PC-9 (cell line): ENCODE measurements at regions not wholly inside any gene's neighbourhood (a gene's known extent, or its start where the extent isn't known, plus 50 kb on each side); places are given as distances from the start of the nearest gene placed in this dataset.

Experiments used
- BruUV-seq: library from RNA; stranded (reverse); fragments of 400-500 nt; replicated peaks from 2 replicates; lab custom pipeline; 2021; lab: Mats Ljungman, UMichigan
- CTCF ChIA-PET: fragments of 300-600 bp; sonication (Branson Sonifier 250); formaldehyde crosslinking; loops from one replicate; lab custom pipeline; 2022; ENCODE audit warnings: antibody characterized with exemption; lab: Charles Lee
- POLR2A ChIA-PET: fragments of 300-600 bp; sonication (Branson Sonifier 250); formaldehyde crosslinking; loops from one replicate; lab custom pipeline; 2022; ENCODE audit warnings: antibody characterized with exemption; ENCODE audit not compliant: unreplicated experiment; lab: Charles Lee
- DNase-seq, 2 experiments: peaks; one replicate each; pipeline versions ENCODE4 v3.0.0 to v3.0.0-alpha.2; 2015 to 2022; ENCODE audit warnings: mixed read lengths in 1 of 2
- H2AFZ ChIP-seq: fragments of 200-600 bp; sonication (generic); 2 replicates; pipeline ENCODE4 v1.8.1; 2017; ENCODE audit warnings: antibody characterized with exemption
- H3F3A ChIP-seq: fragments of 200-600 bp; sonication (generic); 2 replicates; pipeline ENCODE4 v1.8.1; 2017; ENCODE audit warnings: antibody characterized with exemption, mild to moderate bottlenecking, low read depth; ENCODE audit not compliant: insufficient read depth
- H3K27ac ChIP-seq: fragments of 200-600 bp; sonication (generic); 2 replicates; pipeline ENCODE4 v1.6.1; 2016; ENCODE audit warnings: mixed run types
- H3K27me3 ChIP-seq: fragments of 200-600 bp; sonication (generic); 2 replicates; pipeline ENCODE4 v1.6.1; 2016; ENCODE audit warnings: low read depth, mixed run types; ENCODE audit not compliant: insufficient read depth
- H3K36me3 ChIP-seq: fragments of 200-600 bp; sonication (generic); 2 replicates; pipeline ENCODE4 v1.6.1; 2016; ENCODE audit warnings: low read depth, mixed run types
- H3K4me1 ChIP-seq: fragments of 200-600 bp; sonication (generic); replicated peaks from 2 replicates; pipeline ENCODE4 v1.6.1; 2016; ENCODE audit warnings: mixed run types; ENCODE audit not compliant: insufficient read depth
- H3K4me2 ChIP-seq: fragments of 200-600 bp; sonication (generic); 2 replicates; pipeline ENCODE4 v1.6.1; 2017; ENCODE audit warnings: mixed run types
- H3K4me3 ChIP-seq: fragments of 200-600 bp; sonication (generic); 2 replicates; pipeline ENCODE4 v1.6.1; 2016; ENCODE audit warnings: mixed run types
- H3K79me2 ChIP-seq: fragments of 200-600 bp; sonication (generic); 2 replicates; pipeline ENCODE4 v1.6.1; 2017; ENCODE audit warnings: low read depth, mixed run types
- H3K9me2 ChIP-seq: fragments of 200-600 bp; sonication (generic); 2 replicates; pipeline ENCODE4 v1.8.1; 2017; ENCODE audit warnings: mild to moderate bottlenecking; ENCODE audit not compliant: insufficient read depth
- H3K9me3 ChIP-seq: fragments of 200-600 bp; sonication (generic); 2 replicates; pipeline ENCODE4 v1.8.1; 2016; ENCODE audit warnings: low read depth; ENCODE audit not compliant: insufficient read depth
- H4K20me1 ChIP-seq: fragments of 200-600 bp; sonication (generic); 2 replicates; pipeline ENCODE4 v1.8.1; 2017; ENCODE audit not compliant: insufficient read depth
- CTCF ChIP-seq: fragments of 200-600 bp; sonication (generic); conservative IDR thresholded peaks from 2 replicates; pipeline ENCODE4 v1.6.1; 2017; ENCODE audit warnings: mixed run types, antibody characterized with exemption, mild to moderate bottlenecking, moderate library complexity
- EZH2 ChIP-seq: fragments of 200-600 bp; sonication (generic); IDR thresholded peaks from 2 replicates; pipeline ENCODE4 v1.8.0; 2017; ENCODE audit warnings: antibody characterized with exemption, low read depth
- intact Hi-C: fragments of 100-400 bp; cut with micrococcal nuclease; formaldehyde crosslinking; loops from one replicate; pipeline ENCODE4 v1.10.0; 2022; ENCODE audit not compliant: unreplicated experiment

GRCh38 chr4:53713767-53714166, 122.5 kb upstream of the LNX1 start:
- CTCF ChIA-PET = no interaction called here
- no TSS peak for BruUV-seq

GRCh38 chr4:53713296-53713695, 122.0 kb upstream of the LNX1 start:
- Histone ChIP-seq H3K4me1 (no peaks in the 10 kb centered on the region), H3K79me2 (no peaks in the 10 kb centered on the region), H3K27me3 (no peaks in the 10 kb centered on the region), H3F3A (no peaks in the 10 kb centered on the region), H4K20me1 (no peaks in the 10 kb centered on the region), H3K4me3 (no peak overlapping the region), H3K9me3 (no peaks in the 10 kb centered on the region), H3K36me3 (no peaks in the 10 kb centered on the region), H3K9me2 (no peaks in the 10 kb centered on the region), H2AFZ (no peak overlapping the region), H3K4me2 (no peak overlapping the region), H3K27ac (no peak overlapping the region)
- intact Hi-C loops = loop anchor here (10.0 kb wide), 1 partner anchor 488 kb away; no protein-coding TSS in a partner anchor
- no TSS peak for BruUV-seq
- DNase-seq = no peak
- CTCF ChIA-PET = no interaction called here
- POLR2A ChIA-PET = no interaction called here
- TF ChIP-seq CTCF = no peak
- TF ChIP-seq EZH2 = no peak

More at GRCh38 chr4:53713767-53714166, 122.5 kb upstream of the LNX1 start:
- POLR2A ChIA-PET = no interaction called here
- Histone ChIP-seq H2AFZ (no peak overlapping the region), H3K79me2 (no peaks in the 10 kb centered on the region), H3K4me3 (no peak overlapping the region), H3F3A (no peaks in the 10 kb centered on the region), H3K4me2 (no peak overlapping the region), H3K27ac (no peak overlapping the region), H4K20me1 (no peaks in the 10 kb centered on the region), H3K27me3 (no peaks in the 10 kb centered on the region), H3K4me1 (no peaks in the 10 kb centered on the region), H3K9me2 (no peaks in the 10 kb centered on the region), H3K36me3 (no peaks in the 10 kb centered on the region), H3K9me3 (no peaks in the 10 kb centered on the region)
- no peak for DNase-seq
- intact Hi-C loops = loop anchor here (10.0 kb wide), 1 partner anchor 489 kb away; no protein-coding TSS in a partner anchor
- no peak for TF ChIP-seq CTCF
- no peak for TF ChIP-seq EZH2

- POLR2A ChIA-PET = no interaction called here
- no TSS peak for BruUV-seq
- CTCF ChIA-PET = no interaction called here
These were observed 121.2 kb upstream of the LNX1 start for GRCh38 chr4:53712408-53713020.

More at GRCh38 chr4:53712408-53713020, 121.2 kb upstream of the LNX1 start:
- no peak for DNase-seq
- no peaks in the 10 kb centered on the region for H4K20me1 ChIP-seq
- no peaks in the 10 kb centered on the region for H3K9me2 ChIP-seq
- no peak overlapping the region for H2AFZ ChIP-seq
- H3K4me3 ChIP-seq = no peak overlapping the region
- H3K27me3 ChIP-seq = no peaks in the 10 kb centered on the region
- no peaks in the 10 kb centered on the region for H3K4me1 ChIP-seq
- H3K9me3 ChIP-seq = no peaks in the 10 kb centered on the region
- H3F3A ChIP-seq = no peaks in the 10 kb centered on the region
- TF ChIP-seq EZH2 (no peak), CTCF (no peak)
- no peak overlapping the region for H3K4me2 ChIP-seq
- no peaks in the 10 kb centered on the region for H3K79me2 ChIP-seq
- no peaks in the 10 kb centered on the region for H3K36me3 ChIP-seq
- intact Hi-C loops = loop anchor here (10.0 kb wide), 1 partner anchor 488 kb away; no protein-coding TSS in a partner anchor
- no peak overlapping the region for H3K27ac ChIP-seq
